ENCODE measurements at regions not wholly inside any gene's neighbourhood (a gene's known extent, or its start where the extent isn't known, plus 50 kb on each side); places are given as distances from the start of the nearest gene placed in this dataset.

- DNase-seq (ENCODE audit: low read depth, low spot score), result no peak
- intact Hi-C loops (cut with micrococcal nuclease), result no loop called here
- TF ChIP-seq MAX (IDR thresholded peaks at IDR 0.05; ENCODE audit: insufficient read depth, insufficient read length), result no peak
- no peak for TF ChIP-seq GATA2 (IDR thresholded peaks at IDR 0.05; ENCODE audit: insufficient read depth, insufficient read length, low read depth, low read length)
- TF ChIP-seq FOS (IDR thresholded peaks at IDR 0.05; ENCODE audit: borderline replicate concordance, insufficient read depth, low read length), result no peak
- no peaks in the 10 kb centered on the region for H3K79me2 ChIP-seq (ENCODE audit: control insufficient read depth, insufficient read depth, low read length)
- no peak overlapping the region for H3K4me2 ChIP-seq (ENCODE audit: insufficient read depth, low read length)
- ChIA-PET CTCF (no interaction called here), POLR2A (no interaction called here)
- H4K20me1 ChIP-seq (replicated peaks; ENCODE audit: control insufficient read depth, extremely low read depth, insufficient read depth, low read length), result no peaks in the 10 kb centered on the region
- no peaks in the 10 kb centered on the region for H3K27me3 ChIP-seq (ENCODE audit: control insufficient read depth in 2 of 2, insufficient read depth in 2 of 2, low read length in 2 of 2)
- dilution Hi-C loops (cut with MboI; ENCODE audit: extremely low pct_ligation_motif_present, low sequenced_read_pairs), result no loop called here
- no peak overlapping the region for H2AFZ ChIP-seq (ENCODE audit: low read depth, low read length)
- no peak overlapping the region for H3K27ac ChIP-seq (ENCODE audit: insufficient read depth, low read depth, low read length)
- no peak overlapping the region for H3K4me3 ChIP-seq (replicated peaks in 1 of 3; ENCODE audit: insufficient read depth in 1 of 3, low read depth in 1 of 3, low read length in 3 of 3)
- H3K36me3 ChIP-seq (ENCODE audit: control insufficient read depth in 2 of 2, extremely low read depth in 1 of 2, insufficient read depth in 2 of 2, low read length in 2 of 2), result no peaks in the 10 kb centered on the region
- FAIRE-seq, result no peak
- no peak overlapping the region for H3K9ac ChIP-seq (replicated peaks; ENCODE audit: extremely low read depth, insufficient read depth, low read length)
- BruUV-seq (replicated peaks), result no TSS peak
- H3K9me3 ChIP-seq (replicated peaks; ENCODE audit: control insufficient read depth, insufficient read depth, low read length), result peaks cover 2% of the 10 kb centered on the region
- no peaks in the 10 kb centered on the region for H3K4me1 ChIP-seq (ENCODE audit: control insufficient read depth, extremely low read depth, insufficient read depth, low read length)
- H3K9me1 ChIP-seq (replicated peaks; ENCODE audit: control insufficient read depth, extremely low read depth, insufficient read depth, low read length), result no peaks in the 10 kb centered on the region
Observed at GRCh38 chr5:167790045-167790444, 501.4 kb upstream of the WWC1 start.

- Histone ChIP-seq H3K79me2 (ENCODE audit: control insufficient read depth, insufficient read depth, low read length) (no peaks in the 10 kb centered on the region), H3K9me3 (replicated peaks; ENCODE audit: control insufficient read depth, insufficient read depth, low read length) (peaks cover 2% of the 10 kb centered on the region), H2AFZ (ENCODE audit: low read depth, low read length) (no peak overlapping the region), H3K4me3 (replicated peaks in 1 of 3; ENCODE audit: insufficient read depth in 1 of 3, low read depth in 1 of 3, low read length in 3 of 3) (no peak overlapping the region), H3K9ac (replicated peaks; ENCODE audit: extremely low read depth, insufficient read depth, low read length) (no peak overlapping the region), H3K9me1 (replicated peaks; ENCODE audit: control insufficient read depth, extremely low read depth, insufficient read depth, low read length) (no peaks in the 10 kb centered on the region), H3K27me3 (ENCODE audit: control insufficient read depth in 2 of 2, insufficient read depth in 2 of 2, low read length in 2 of 2) (no peaks in the 10 kb centered on the region), H3K4me2 (ENCODE audit: insufficient read depth, low read length) (no peak overlapping the region), H3K4me1 (ENCODE audit: control insufficient read depth, extremely low read depth, insufficient read depth, low read length) (no peaks in the 10 kb centered on the region), H4K20me1 (replicated peaks; ENCODE audit: control insufficient read depth, extremely low read depth, insufficient read depth, low read length) (no peaks in the 10 kb centered on the region), H3K27ac (ENCODE audit: insufficient read depth, low read depth, low read length) (no peak overlapping the region), H3K36me3 (ENCODE audit: control insufficient read depth in 2 of 2, extremely low read depth in 1 of 2, insufficient read depth in 2 of 2, low read length in 2 of 2) (no peaks in the 10 kb centered on the region)
- DNase-seq (ENCODE audit: low read depth, low spot score) (no peak), FAIRE-seq (no peak)
- TF ChIP-seq CTCF (IDR thresholded peaks at IDR 0.05; ENCODE audit: extremely low read depth in 1 of 2, insufficient read depth in 1 of 2, low read depth in 1 of 2, low read length in 2 of 2), result no peak
- no peak for TF ChIP-seq EZH2 (IDR thresholded peaks at IDR 0.05; ENCODE audit: borderline replicate concordance, low read depth, low read length, severe bottlenecking)
- no peak for TF ChIP-seq POLR2AphosphoS5 (IDR thresholded peaks at IDR 0.05; ENCODE audit: insufficient read depth, low read depth, low read length)
- ChIA-PET CTCF (no interaction called here), POLR2A (no interaction called here)
- dilution Hi-C loops (cut with MboI; ENCODE audit: extremely low pct_ligation_motif_present, low sequenced_read_pairs), result no loop called here
- no TSS peak for BruUV-seq (replicated peaks)
- intact Hi-C loops (cut with micrococcal nuclease), result no loop called here
Observed at GRCh38 chr5:167790462-167791260, 500.8 kb upstream of the WWC1 start.

Measured in endothelial cell of umbilical vein (primary cell).